ENCODE measurements at regions not wholly inside any gene's neighbourhood (a gene's known extent, or its start where the extent isn't known, plus 50 kb on each side); places are given as distances from the start of the nearest gene placed in this dataset.

DNA sequence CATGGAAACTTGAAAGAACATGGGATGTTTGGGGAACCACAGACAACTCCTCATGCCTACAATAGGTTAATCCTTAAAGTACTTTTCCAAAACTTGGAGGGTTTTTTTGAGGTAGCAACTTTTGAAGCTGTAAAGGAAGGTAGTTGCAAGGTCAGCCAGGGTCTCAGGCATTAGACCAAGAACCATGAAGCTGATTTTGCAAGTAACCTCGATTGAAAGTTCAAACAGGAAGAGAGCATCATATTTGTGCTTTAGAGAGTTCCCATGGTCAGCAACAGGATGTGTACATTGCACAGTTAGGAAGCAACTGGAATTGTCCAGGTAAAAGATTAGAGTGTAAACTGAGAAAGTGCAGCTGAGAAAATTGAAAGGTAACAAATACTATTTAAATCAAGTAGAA lies 199.8 kb upstream of the NR2F2 start:
- no peak overlapping the region for H3K4me3 ChIP-seq (ENCODE audit: low read length)
- TF ChIP-seq, protein P1, sequence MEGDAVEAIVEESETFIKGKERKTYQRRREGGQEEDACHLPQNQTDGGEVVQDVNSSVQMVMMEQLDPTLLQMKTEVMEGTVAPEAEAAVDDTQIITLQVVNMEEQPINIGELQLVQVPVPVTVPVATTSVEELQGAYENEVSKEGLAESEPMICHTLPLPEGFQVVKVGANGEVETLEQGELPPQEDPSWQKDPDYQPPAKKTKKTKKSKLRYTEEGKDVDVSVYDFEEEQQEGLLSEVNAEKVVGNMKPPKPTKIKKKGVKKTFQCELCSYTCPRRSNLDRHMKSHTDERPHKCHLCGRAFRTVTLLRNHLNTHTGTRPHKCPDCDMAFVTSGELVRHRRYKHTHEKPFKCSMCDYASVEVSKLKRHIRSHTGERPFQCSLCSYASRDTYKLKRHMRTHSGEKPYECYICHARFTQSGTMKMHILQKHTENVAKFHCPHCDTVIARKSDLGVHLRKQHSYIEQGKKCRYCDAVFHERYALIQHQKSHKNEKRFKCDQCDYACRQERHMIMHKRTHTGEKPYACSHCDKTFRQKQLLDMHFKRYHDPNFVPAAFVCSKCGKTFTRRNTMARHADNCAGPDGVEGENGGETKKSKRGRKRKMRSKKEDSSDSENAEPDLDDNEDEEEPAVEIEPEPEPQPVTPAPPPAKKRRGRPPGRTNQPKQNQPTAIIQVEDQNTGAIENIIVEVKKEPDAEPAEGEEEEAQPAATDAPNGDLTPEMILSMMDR (conservative IDR thresholded peaks at IDR 0.05; ENCODE audit: low read depth, low read length): no peak
- no peak for DNase-seq (ENCODE audit: low read depth)

DNA sequence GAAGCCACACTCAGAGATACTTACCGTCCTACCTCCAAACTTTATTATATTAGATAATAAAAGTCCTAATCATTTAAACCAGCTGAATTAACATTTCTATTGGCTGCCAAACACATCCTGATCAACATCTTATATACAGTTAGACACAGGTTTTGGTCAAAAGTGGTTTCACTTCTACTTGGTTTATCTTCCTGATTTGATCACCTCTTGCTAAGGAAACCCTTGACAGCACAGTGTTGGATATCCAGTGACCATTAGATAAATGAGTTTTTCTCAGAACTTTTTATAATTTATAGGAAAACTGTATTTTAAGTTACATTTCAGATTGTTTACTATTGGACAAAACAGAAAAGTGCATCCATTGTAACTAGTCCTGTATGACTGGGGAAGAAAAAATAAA lies 198.4 kb upstream of the NR2F2 start:
- TF ChIP-seq, protein P1 (conservative IDR thresholded peaks at IDR 0.05; ENCODE audit: low read depth, low read length): no peak
- no peak overlapping the region for H3K4me3 ChIP-seq (ENCODE audit: low read length)
- DNase-seq (ENCODE audit: low read depth): no peak

DNA sequence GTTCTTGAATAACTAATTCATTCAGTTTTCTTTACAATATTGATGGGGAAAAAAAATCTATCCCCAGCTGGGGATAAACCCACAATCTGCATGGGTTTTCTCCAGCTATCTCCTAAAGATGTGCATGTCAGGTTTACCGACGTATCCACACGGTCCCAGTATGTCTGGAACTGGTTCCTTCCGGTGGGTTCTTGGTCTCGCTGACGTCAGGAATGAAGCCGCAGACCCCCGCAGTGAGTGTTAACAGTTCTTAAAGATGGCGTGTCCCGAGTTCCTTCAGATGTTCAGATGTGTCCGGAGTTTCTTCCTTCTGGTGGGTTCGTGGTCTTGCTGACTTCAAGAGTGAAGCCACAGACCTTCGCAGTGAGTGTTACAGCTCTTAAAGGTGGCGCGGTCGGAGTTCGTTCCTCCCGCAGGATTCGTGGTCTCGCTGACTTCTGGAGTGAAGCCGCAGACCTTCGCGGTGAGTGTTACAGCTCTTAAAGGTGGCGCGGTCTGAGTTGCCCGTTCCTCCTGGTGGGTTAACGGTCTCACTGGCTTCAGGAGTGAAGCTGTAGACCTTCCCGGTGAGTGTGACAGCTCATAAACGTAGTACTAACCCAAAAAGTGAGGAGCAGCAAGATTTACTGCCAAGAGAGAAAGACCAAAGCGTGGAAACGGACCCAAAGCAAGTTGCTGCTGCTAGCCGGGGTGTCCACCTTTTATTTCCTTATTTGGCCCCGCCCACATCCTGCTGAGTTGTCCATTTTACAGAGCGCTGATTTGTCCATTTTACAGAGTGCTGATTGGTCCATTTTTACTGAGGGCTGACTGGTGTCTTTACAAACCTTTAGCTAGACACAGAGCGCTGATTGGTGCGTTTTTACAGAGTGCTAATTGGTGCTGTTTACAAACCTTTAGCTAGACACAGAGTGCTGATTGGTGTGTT lies 195.1 kb upstream of the NR2F2 start:
- TF ChIP-seq, protein P1 (conservative IDR thresholded peaks at IDR 0.05; ENCODE audit: low read depth, low read length): no peak
- H3K4me3 ChIP-seq (ENCODE audit: low read length): no peak overlapping the region
- DNase-seq (ENCODE audit: low read depth): no peak

DNA sequence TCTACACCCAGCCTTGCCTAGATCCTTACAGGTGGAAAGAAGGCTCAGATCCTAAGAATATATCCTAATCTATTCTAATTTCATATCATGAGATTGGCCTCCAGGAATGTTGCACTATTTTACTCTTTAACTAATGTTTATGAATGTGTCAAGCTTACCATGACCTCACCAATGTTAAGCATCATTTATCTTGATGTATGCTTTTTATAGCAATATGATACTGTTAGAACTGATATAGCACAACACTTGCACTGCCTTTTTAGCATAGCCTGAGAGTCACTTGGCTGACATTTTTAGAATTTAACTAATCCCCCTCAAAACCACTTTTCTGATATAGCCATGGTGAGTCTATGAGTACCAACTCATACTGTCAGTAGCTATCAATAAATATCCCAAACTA lies 191.5 kb upstream of the NR2F2 start:
- DNase-seq (ENCODE audit: low read depth): no peak
- TF ChIP-seq, protein P1 (conservative IDR thresholded peaks at IDR 0.05; ENCODE audit: low read depth, low read length): no peak
- no peak overlapping the region for H3K4me3 ChIP-seq (ENCODE audit: low read length)

DNA sequence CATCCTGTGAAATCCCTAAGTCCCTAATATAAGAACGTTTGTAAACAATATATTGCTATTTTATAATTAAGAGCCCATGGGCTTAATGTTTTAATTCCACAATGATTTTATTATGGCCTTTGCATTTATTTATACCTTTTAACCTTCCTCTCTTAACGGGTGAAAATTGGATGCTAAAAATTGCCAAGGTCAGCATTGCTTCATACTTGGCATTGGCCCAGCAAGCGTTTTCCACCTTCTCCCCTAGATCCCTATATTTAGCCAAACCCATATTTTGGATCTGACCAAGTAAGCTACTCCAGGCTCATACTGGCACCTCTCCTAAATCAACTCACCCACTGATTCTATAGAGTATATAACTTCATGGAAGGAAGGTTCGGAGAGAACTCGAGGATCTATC lies 188.0 kb upstream of the NR2F2 start:
- DNase-seq (ENCODE audit: low read depth): no peak
- TF ChIP-seq, protein P1 (conservative IDR thresholded peaks at IDR 0.05; ENCODE audit: low read depth, low read length): no peak
- no peak overlapping the region for H3K4me3 ChIP-seq (ENCODE audit: low read length)

DNA sequence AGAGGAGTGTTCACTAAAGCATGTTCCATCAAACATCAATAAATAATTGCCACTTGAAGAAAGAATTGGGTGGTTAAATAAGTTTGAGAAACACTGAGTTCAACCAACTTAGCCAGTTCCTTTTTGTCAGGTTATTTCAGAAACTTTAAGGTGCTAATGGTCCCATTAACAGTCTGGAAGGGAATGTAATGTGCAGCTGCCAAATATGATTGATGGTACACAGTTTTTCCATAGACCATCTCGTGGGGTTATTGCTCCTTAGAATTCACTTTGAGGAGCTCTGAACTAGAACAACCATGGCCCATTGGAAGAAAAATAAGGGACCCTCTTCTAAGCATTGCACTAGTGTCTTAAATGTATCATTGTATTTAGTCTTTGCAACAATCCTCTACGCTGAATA lies 185.8 kb upstream of the NR2F2 start:
- DNase-seq (ENCODE audit: low read depth): no peak
- H3K4me3 ChIP-seq (ENCODE audit: low read length): no peak overlapping the region
- TF ChIP-seq, protein P1 (conservative IDR thresholded peaks at IDR 0.05; ENCODE audit: low read depth, low read length): no peak

DNA sequence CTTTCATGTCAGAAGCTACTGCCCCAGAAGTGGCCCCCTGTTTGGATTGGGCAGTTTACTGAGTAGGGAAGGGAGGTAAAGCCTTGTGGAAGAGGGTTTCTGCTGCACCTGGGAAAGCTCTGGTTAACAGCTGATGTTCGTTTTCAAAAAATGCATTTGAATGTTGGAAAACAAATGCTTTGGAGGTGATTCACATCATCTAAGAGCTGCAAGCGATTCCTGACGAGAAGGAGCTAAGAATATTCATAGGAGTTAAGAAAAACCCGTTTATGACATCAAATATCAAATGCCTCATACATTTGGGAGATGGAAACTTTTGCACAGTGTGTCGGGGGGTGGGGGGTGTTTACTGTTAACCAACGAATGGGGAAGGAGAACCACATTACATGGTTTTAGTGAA lies 183.8 kb upstream of the NR2F2 start:
- no peak for DNase-seq (ENCODE audit: low read depth)
- no peak overlapping the region for H3K4me3 ChIP-seq (ENCODE audit: low read length)
- TF ChIP-seq, protein P1 (conservative IDR thresholded peaks at IDR 0.05; ENCODE audit: low read depth, low read length): no peak
